K562 (cell line): ENCODE measurements at regions not wholly inside any gene's neighbourhood (a gene's known extent, or its start where the extent isn't known, plus 50 kb on each side); places are given as distances from the start of the nearest gene placed in this dataset.

Experiments
- ATAC-seq: fragments of 200-7000 bp; cut with Tn5 transposase; 3 replicates; pipeline ENCODE4 v1.9.1; 2020; ENCODE audit warnings: moderate library complexity
- BruUV-seq: library from RNA; stranded (reverse); fragments of 400-500 nt; replicated peaks from 2 replicates; lab custom pipeline; 2021; lab: Mats Ljungman, UMichigan
- CTCF ChIA-PET: fragments of 300-600 bp; formaldehyde crosslinking; extraction: SDS; loops from one replicate; lab custom pipeline; 2021; ENCODE audit warnings: low intra/inter-chr PET ratio; lab: Yijun Ruan, JAX
- POLR2A ChIA-PET: fragments of 300-600, 350-650 bp; sonication (Branson Sonifier 250); formaldehyde crosslinking; extraction: SDS; loops from one replicate; lab custom pipeline; 2021; ENCODE audit warnings: antibody characterized with exemption, inconsistent platforms; lab: Yijun Ruan, JAX
- DNase-seq, 4 experiments: peaks; one replicate each; pipeline versions ENCODE4 v3.0.0 to v3.0.0-alpha.2; 2011 to 2018; ENCODE audit warnings: low spot score in 3 of 4, mixed read lengths in 3 of 4; ENCODE audit errors: extremely low read depth in 1 of 4
- FAIRE-seq: peaks from 2 replicates; lab custom pipeline; 2011; peaks lifted over from hg19 to GRCh38; lab: Jason Lieb, UNC
- H2AFZ ChIP-seq: 2 replicates; pipeline ENCODE4 v1.6.0; 2011; ENCODE audit warnings: low read depth, low read length, control low read depth, inconsistent platforms
- H3K27ac ChIP-seq: fragments of 200-600 bp; 3 replicates; pipeline ENCODE4 v1.8.0; 2011; ENCODE audit warnings: low read depth, mild to moderate bottlenecking, control low read depth, inconsistent platforms, low read length, moderate library complexity, mixed read lengths; ENCODE audit errors: extremely low read depth
- H3K27me3 ChIP-seq, 2 experiments: fragments of 300-600 bp in 1 of 2; 2 replicates in 1 of 2; 3 replicates in 1 of 2; pipeline versions ENCODE4 v1.6.0 to v1.8.0; 2011; ENCODE audit warnings: inconsistent platforms in 2 of 2, low read length in 2 of 2, mild to moderate bottlenecking in 1 of 2, mixed read lengths in 1 of 2, moderate library complexity in 1 of 2; ENCODE audit not compliant: control insufficient read depth in 2 of 2, insufficient read depth in 2 of 2
- H3K36me3 ChIP-seq: fragments of 300-600 bp; 3 replicates; pipeline ENCODE4 v1.8.0; 2011; ENCODE audit warnings: mild to moderate bottlenecking, low read length, inconsistent platforms; ENCODE audit not compliant: control insufficient read depth, insufficient read depth
- H3K4me1 ChIP-seq, 2 experiments: fragments of 200-600 bp in 1 of 2; replicated peaks in 1 of 2; 2 replicates in 1 of 2; 3 replicates in 1 of 2; pipeline versions ENCODE4 v1.5.1 to v1.8.0; 2011; ENCODE audit warnings: inconsistent platforms in 2 of 2, low read length in 2 of 2, mild to moderate bottlenecking in 1 of 2, mixed read lengths in 1 of 2, moderate library complexity in 1 of 2; ENCODE audit not compliant: control insufficient read depth in 2 of 2, insufficient read depth in 2 of 2
- H3K4me2 ChIP-seq: 2 replicates; pipeline ENCODE4 v1.6.1; 2011; ENCODE audit warnings: low read length, control low read depth, inconsistent platforms, mixed read lengths; ENCODE audit not compliant: insufficient read depth
- H3K4me3 ChIP-seq: fragments of 200-600 bp; sonication (generic), shearing (Covaris generic); 2 replicates; pipeline ENCODE4 v1.5.1; 2016; ENCODE audit warnings: control low read depth, inconsistent platforms
- H3K79me2 ChIP-seq: fragments of 200-600 bp; 3 replicates; pipeline ENCODE4 v1.8.0; 2011; ENCODE audit warnings: low read length, inconsistent platforms; ENCODE audit not compliant: control insufficient read depth, insufficient read depth
- H3K9ac ChIP-seq, 2 experiments: 2 replicates each; pipeline versions ENCODE4 v1.6.0 to v1.6.1; 2011; ENCODE audit warnings: low read depth in 2 of 2, low read length in 2 of 2, control low read depth in 1 of 2, inconsistent platforms in 1 of 2, mild to moderate bottlenecking in 1 of 2, mixed read lengths in 1 of 2; ENCODE audit not compliant: insufficient read depth in 1 of 2
- H3K9me1 ChIP-seq: one replicate; pipeline ENCODE4 v1.6.0; 2011; ENCODE audit warnings: inconsistent platforms, mild to moderate bottlenecking, low read length, moderate library complexity; ENCODE audit not compliant: control insufficient read depth, insufficient read depth
- H3K9me3 ChIP-seq: replicated peaks from 2 replicates; pipeline ENCODE4 v1.5.1; 2011; ENCODE audit warnings: low read depth, low read length, inconsistent platforms; ENCODE audit not compliant: control insufficient read depth, insufficient read depth
- H4K20me1 ChIP-seq: replicated peaks from 2 replicates; pipeline ENCODE4 v1.6.1; 2011; ENCODE audit warnings: low read length, inconsistent platforms, mixed read lengths; ENCODE audit not compliant: control insufficient read depth, insufficient read depth
- ARNT ChIP-seq, 2 experiments: fragments of 450-650 bp; IDR thresholded peaks; 2 replicates each; pipeline ENCODE4 v1.6.1; 2016; ENCODE audit warnings: mild to moderate bottlenecking in 1 of 2
- BACH1 ChIP-seq: fragments of 200-800 bp; sonication (Bioruptor generic); IDR thresholded peaks from 2 replicates; pipeline ENCODE4 v1.6.1; 2016; ENCODE audit warnings: missing genetic modification characterization, missing compliant biosample characterization
- CHAMP1 ChIP-seq: fragments of 450-650 bp; IDR thresholded peaks from 2 replicates; pipeline ENCODE4 v1.6.1; 2016; ENCODE audit warnings: mild to moderate bottlenecking
- CREB1 ChIP-seq, 2 experiments: sonication (generic) in 1 of 2; formaldehyde crosslinking in 1 of 2; IDR thresholded peaks; 2 replicates each; pipeline versions ENCODE4 v1.6.1 to v1.8.0; 2012 to 2022; ENCODE audit warnings: inconsistent platforms in 1 of 2, mild to moderate bottlenecking in 1 of 2, missing genetic modification reagents in 1 of 2, moderate library complexity in 1 of 2
- FOS ChIP-seq: IDR thresholded peaks from 3 replicates; pipeline ENCODE4 v1.6.1; 2011; ENCODE audit not compliant: insufficient read length; ENCODE audit errors: extremely low read depth
- HNRNPUL1 ChIP-seq: fragments of 200-400 bp; formaldehyde crosslinking; IDR thresholded peaks from 2 replicates; pipeline ENCODE4 v1.6.1; 2017; ENCODE audit warnings: low read length
- KAT7 ChIP-seq: sonication (generic); formaldehyde crosslinking; IDR thresholded peaks from 2 replicates; pipeline ENCODE4 v1.8.0; 2022; ENCODE audit warnings: missing genetic modification reagents, mild to moderate bottlenecking, borderline replicate concordance
- MAFK ChIP-seq: IDR thresholded peaks from 2 replicates; pipeline ENCODE4 v1.6.1; 2011; ENCODE audit warnings: low read length, improper control_type of control experiment
- MECOM ChIP-seq: fragments of 250-450 bp; sonication (Bioruptor Pico); IDR thresholded peaks from 2 replicates; pipeline ENCODE4 v1.8.0; 2022; ENCODE audit warnings: inconsistent platforms
- PHB2 ChIP-seq: fragments of 450-650 bp; IDR thresholded peaks from 2 replicates; pipeline ENCODE4 v1.6.1; 2017; ENCODE audit warnings: low read depth
- PHF21A ChIP-seq: fragments of 450-650 bp; IDR thresholded peaks from 2 replicates; pipeline ENCODE4 v1.6.1; 2017; ENCODE audit warnings: low read depth, borderline replicate concordance
- RBM15 ChIP-seq: fragments of 200-400 bp; formaldehyde crosslinking; IDR thresholded peaks from 2 replicates; pipeline ENCODE4 v1.6.1; 2018; ENCODE audit warnings: mild to moderate bottlenecking, low read length, moderate library complexity; ENCODE audit not compliant: insufficient read depth
- SIN3B ChIP-seq: fragments of 450-650 bp; IDR thresholded peaks from 2 replicates; pipeline ENCODE4 v1.6.1; 2017; ENCODE audit warnings: low read depth, mild to moderate bottlenecking, moderate library complexity
- ZNF224 ChIP-seq: sonication (generic); formaldehyde crosslinking; IDR thresholded peaks from 2 replicates; pipeline ENCODE4 v1.8.0; 2022; ENCODE audit warnings: mild to moderate bottlenecking, missing genetic modification reagents
- ZNF764 ChIP-seq: fragments of 250-450 bp; sonication (Bioruptor Pico); IDR thresholded peaks from 2 replicates; pipeline ENCODE4 v1.4.0; 2020; ENCODE audit warnings: low read depth, mild to moderate bottlenecking, moderate library complexity
- WGBS: fragments of 100-300 bp; shearing (Covaris generic); methylation state at CpG from one replicate; pipeline ENCODE4 v1.1.6; 2016; ENCODE audit warnings: low coverage, mixed read lengths; ENCODE audit not compliant: insufficient coverage; ENCODE audit errors: missing lambda C conversion rate; 5-methylcytosine and 5-hydroxymethylcytosine counted together
- in situ Hi-C: fragments of 300-500 bp; cut with MboI; formaldehyde crosslinking; loops from 4 replicates; pipeline ENCODE4 v1.15.0; 2018; ENCODE audit warnings: inconsistent platforms, mixed read lengths
- intact Hi-C: fragments of 100-400 bp; cut with micrococcal nuclease; formaldehyde crosslinking; loops from 2 replicates; pipeline ENCODE4 v1.14.2; 2022

GRCh38 chr5:166086568-166086967 is 2204.9 kb upstream of the WWC1 start (continued):
- no peak for TF ChIP-seq MECOM (CRISPR knock-in tag)
- TF ChIP-seq ARNT (IDR thresholded peaks at IDR 0.05) = no peak
- TF ChIP-seq FOS = no peak
- no peak for TF ChIP-seq PHF21A

GRCh38 chr5:166088389-166089039 is 2202.9 kb upstream of the WWC1 start:
- Histone ChIP-seq H3K36me3 (no peaks in the 10 kb centered on the region), H2AFZ (no peak overlapping the region), H3K4me1 (no peaks in the 10 kb centered on the region), H3K27ac (no peak overlapping the region), H3K9ac (no peak overlapping the region), H3K27me3 (no peaks in the 10 kb centered on the region), H3K4me3 (no peak overlapping the region), H3K9me3 (0 out of 2 replicates have a peak, but pooled peaks cover 2% of the 10 kb centered on the region), H3K4me2 (no peak overlapping the region), H3K79me2 (no peaks in the 10 kb centered on the region), H4K20me1 (no peaks in the 10 kb centered on the region), H3K9me1 (no peaks in the 10 kb centered on the region)
- in situ Hi-C loops = no loop called here
- POLR2A ChIA-PET = no interaction called here
- BruUV-seq = no TSS peak
- TF ChIP-seq HNRNPUL1 (no peak), RBM15 (no peak), ZNF764 (CRISPR knock-in tag) (no peak), MAFK (no peak), CREB1 (IDR thresholded peaks at IDR 0.05) (no peak), CREB1 (CRISPR knock-in tag; IDR thresholded peaks at IDR 0.05) (no peak), BACH1 (tag) (no peak), PHB2 (no peak), KAT7 (no peak), ZNF224 (CRISPR knock-in tag) (no peak), SIN3B (no peak), CHAMP1 (no peak)
- no peak for FAIRE-seq
- intact Hi-C loops = no loop called here
- no peak for ATAC-seq
- WGBS = 2% methylated on average over 3 of the region's 3 CpGs
- CTCF ChIA-PET = no interaction called here
- no peak for DNase-seq
